Retinal pigment epithelial cell (primary cell): ENCODE measurements at regions not wholly inside any gene's neighbourhood (a gene's known extent, or its start where the extent isn't known, plus 50 kb on each side); places are given as distances from the start of the nearest gene placed in this dataset.
A peak's percentile ranks its signal among the peaks of the same experiment; 100 is the strongest.

Source experiments
- DNase-seq: peaks from one replicate; pipeline ENCODE4 v3.0.0-alpha.2; 2010; ENCODE audit warnings: low read depth
- H3K4me3 ChIP-seq: 2 replicates; pipeline ENCODE4 v1.5.1; 2011; ENCODE audit warnings: mild to moderate bottlenecking, low read length, control low read depth, moderate library complexity
- TF ChIP-seq, protein P1 (sequence below): conservative IDR thresholded peaks from 2 replicates; pipeline ENCODE4 v1.5.1; 2011; ENCODE audit warnings: low read depth, low read length, control low read depth, inconsistent platforms

DNA sequence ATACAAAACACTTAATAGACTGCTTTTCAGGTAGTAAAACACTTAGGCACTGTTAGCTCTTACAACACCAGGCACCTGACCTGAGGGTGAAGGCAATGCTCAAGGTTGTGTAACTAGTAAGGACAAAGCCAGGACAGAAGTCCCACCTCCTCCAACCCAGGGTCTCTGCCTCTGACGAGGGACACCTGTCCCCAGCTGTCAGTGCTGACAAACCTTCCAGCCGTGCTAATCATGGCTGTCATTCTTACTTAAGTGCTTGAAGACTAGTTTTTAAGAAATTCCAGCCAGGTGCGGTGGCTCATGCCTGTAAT lies 62.5 kb upstream of the MAX start:
- no peak overlapping the region for H3K4me3 ChIP-seq
- no peak for DNase-seq
- TF ChIP-seq, protein P1, sequence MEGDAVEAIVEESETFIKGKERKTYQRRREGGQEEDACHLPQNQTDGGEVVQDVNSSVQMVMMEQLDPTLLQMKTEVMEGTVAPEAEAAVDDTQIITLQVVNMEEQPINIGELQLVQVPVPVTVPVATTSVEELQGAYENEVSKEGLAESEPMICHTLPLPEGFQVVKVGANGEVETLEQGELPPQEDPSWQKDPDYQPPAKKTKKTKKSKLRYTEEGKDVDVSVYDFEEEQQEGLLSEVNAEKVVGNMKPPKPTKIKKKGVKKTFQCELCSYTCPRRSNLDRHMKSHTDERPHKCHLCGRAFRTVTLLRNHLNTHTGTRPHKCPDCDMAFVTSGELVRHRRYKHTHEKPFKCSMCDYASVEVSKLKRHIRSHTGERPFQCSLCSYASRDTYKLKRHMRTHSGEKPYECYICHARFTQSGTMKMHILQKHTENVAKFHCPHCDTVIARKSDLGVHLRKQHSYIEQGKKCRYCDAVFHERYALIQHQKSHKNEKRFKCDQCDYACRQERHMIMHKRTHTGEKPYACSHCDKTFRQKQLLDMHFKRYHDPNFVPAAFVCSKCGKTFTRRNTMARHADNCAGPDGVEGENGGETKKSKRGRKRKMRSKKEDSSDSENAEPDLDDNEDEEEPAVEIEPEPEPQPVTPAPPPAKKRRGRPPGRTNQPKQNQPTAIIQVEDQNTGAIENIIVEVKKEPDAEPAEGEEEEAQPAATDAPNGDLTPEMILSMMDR: no peak

DNA sequence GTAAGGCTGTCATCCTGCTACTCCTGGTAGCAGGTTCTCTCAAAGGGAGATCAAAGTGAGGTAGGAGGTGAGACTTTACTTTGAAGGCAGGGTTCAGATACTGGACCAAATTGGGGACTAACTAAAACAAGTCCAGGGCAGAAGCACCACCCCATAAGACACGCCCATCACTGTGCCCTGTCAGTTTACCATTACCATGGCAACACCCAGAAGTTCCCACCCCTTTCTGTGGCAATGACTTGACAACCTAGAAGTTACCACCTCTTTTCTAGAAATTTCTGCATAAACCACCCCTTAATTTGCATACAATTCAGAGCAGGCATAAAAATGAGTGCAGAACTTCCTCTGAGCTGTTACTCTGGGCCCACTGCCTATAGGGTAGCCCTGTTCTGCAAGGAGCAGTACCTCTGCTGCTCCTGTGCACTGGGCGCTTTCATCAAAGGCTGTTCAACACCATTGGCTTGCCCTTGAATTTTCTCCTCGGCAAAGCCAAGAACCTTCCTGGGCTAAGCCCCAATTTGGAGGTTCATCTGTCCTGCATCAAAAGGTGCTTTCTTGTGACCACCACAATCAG lies 64.8 kb upstream of the MAX start:
- TF ChIP-seq, protein P1: no peak
- H3K4me3 ChIP-seq: no peak overlapping the region
- DNase-seq: no peak

DNA sequence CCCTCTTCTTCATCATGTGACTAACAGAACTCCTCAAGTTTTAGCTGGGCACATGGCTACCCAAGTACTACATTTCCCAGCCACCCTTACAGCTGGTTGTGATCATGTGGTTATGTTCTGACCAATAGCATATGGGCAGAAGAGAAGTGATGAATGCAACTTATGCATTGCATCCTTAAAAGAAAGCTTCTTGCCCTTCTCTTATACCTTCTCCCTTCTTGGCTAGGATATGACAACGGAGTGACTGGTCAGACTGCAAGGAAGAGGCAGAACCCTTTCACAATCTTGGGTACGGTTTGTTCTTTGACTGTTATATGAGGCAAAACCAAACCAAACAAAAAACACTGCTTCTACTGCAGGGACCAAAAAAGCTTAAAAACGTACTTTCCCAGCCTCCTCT lies 66.5 kb upstream of the MAX start:
- TF ChIP-seq, protein P1: no peak
- no peak overlapping the region for H3K4me3 ChIP-seq
- no peak for DNase-seq

DNA sequence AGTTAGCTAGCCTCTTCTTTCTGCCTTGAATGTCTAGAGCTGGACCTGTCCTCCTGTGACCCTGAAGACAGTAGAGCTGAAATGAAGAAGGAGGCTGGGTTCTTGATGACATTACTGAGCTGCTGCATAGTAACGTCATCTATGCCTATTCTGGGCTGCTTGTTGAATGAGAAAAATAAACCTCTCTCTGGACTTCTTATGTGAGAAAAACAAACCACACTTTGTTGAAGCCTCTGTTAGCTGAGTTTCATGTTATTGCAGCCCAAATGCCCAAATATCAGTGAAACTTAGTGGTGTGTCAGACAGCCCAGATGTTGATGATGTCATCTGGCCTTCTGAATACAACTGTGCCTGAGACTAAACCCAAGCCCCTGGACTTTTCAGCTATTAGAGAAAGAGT lies 67.0 kb upstream of the MAX start:
- DNase-seq: no peak
- TF ChIP-seq, protein P1: no peak
- no peak overlapping the region for H3K4me3 ChIP-seq

DNA sequence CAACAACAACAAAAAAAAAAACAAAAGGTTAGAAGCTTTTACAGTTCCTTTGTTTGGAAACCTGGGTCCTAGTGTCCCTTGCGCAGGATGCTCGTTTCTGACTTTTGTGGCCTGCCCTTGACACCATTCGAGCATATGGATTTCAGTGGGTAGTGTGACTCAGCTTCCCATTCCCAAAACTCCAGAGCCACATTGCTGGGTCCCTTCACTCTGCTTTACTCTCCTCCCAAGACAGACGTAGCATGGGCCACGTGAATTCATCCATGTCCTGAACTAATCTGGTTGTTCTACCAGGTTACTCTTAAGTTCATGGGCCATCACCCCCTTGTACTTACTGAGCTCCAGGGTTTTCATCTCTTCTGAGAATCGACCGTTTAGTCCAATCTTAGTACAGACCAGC lies 68.0 kb upstream of the MAX start:
- TF ChIP-seq, protein P1: no peak
- H3K4me3 ChIP-seq: no peak overlapping the region
- no peak for DNase-seq

DNA sequence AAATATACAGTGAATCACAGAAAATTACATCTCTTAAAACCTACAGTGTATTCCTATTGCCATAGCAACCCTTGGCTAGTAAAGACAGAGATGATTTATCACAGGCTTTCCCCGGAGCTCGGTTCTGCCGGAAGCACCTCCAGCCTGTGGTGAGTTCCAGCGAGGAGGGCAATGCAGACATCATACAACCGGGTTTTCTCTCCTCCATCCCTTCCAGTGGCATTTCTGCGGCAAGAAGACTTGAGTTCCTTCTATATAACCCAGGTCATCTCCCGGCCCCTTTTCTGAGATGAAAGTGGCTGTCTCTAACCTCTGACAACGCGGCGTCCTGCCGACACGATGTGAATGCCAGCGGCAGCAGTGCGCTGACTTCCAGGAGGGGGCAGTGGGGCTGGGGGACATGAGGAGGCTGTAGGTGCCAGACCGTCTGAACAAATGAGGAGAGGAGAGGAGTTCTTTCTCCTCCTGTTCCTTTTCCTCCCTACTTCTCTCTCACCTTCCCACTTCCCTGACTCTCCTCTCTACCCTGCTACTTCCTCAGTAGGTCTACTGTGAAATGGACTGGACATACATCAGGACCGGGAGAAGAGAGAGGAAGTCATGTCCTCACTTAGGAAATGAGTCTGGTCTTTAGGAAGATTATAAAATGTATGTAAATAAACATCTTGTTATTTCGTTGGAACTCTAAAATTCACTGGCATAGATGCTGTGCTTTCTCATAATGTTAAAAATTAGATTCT lies 68.6 kb upstream of the MAX start:
- TF ChIP-seq, protein P1: peak; percentile 53
- no peak for DNase-seq
- peak overlapping the region; percentile 37 for H3K4me3 ChIP-seq

DNA sequence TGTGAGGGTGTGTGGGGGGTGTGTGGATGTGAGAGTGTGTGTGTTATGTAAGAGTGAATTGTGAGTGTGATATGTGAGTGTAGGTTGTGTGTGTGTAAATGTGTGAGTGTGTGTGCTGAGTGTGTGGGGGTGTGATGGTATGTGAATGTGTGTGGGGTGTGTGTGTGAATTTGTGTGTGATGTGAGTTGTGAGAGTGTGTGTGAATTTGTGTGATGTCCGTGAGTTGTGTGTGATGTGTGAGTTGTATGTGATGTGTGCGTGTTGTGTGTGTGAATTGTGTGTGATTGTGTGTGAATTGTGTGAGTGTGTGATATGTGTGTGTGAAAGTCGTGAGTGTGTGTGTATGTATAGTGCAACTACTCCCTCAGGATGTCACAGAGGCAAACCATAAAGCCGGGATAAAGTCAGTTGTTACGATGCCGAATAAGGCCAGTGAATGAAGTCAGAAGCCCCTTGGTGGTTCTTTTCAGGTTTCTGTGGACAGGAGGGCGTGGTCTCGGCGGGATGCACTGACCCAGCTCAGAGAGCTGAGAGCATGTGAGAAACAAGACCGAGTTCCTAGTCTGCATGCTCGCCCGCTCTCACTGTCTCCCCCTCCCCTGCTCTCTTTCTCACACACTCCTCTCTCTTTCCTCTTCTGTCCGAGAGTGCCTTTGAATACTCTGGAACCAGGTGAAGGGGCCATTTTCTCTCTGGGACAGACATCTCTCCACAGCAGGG lies 71.8 kb upstream of the MAX start:
- no peak overlapping the region for H3K4me3 ChIP-seq
- TF ChIP-seq, protein P1: no peak
- no peak for DNase-seq
